Esophagus muscularis mucosa (tissue), 4 donors: ENCODE measurements at regions not wholly inside any gene's neighbourhood (a gene's known extent, or its start where the extent isn't known, plus 50 kb on each side); places are given as distances from the start of the nearest gene placed in this dataset.
"Not testable (repeated sequence)": the region's sequence is repeated elsewhere in the genome, so short reads cannot be mapped to it uniquely, and the experiment has no call there.

Source experiments
- DNase-seq: peaks from one replicate; pipeline ENCODE4 v3.0.0-alpha.2; 2017; ENCODE audit errors: extremely low spot score
- H3K27ac ChIP-seq, 4 donors: fragments of 200-600 bp; sonication (generic); replicated peaks in 1 of 4; 1 replicate in 3 of 4; 2 replicates in 1 of 4; pipeline ENCODE4 v1.5.1; 2016 to 2019; ENCODE audit warnings: mild to moderate bottlenecking in 1 of 4
- H3K27me3 ChIP-seq, 4 donors: fragments of 200-600 bp; sonication (generic); one replicate each; pipeline versions ENCODE4 v1.5.1 to v1.6.0; 2016 to 2019
- H3K36me3 ChIP-seq, 4 donors: fragments of 200-600 bp; sonication (generic); one replicate each; pipeline ENCODE4 v1.5.1; 2016 to 2019
- H3K4me1 ChIP-seq, 4 donors: fragments of 200-600 bp; sonication (generic); one replicate each; pipeline ENCODE4 v1.5.1; 2016 to 2019
- H3K4me3 ChIP-seq, 4 donors: fragments of 200-600 bp; sonication (generic); 1 replicate in 2 of 4; 2 replicates in 2 of 4; pipeline ENCODE4 v1.5.1; 2016 to 2019; ENCODE audit warnings: mild to moderate bottlenecking in 4 of 4, moderate library complexity in 1 of 4
- H3K9me3 ChIP-seq, 4 donors: fragments of 200-600 bp; sonication (generic); 1 replicate in 3 of 4; 2 replicates in 1 of 4; pipeline ENCODE4 v1.5.1; 2016 to 2019
- EP300 ChIP-seq: sonication (generic); formaldehyde crosslinking; IDR thresholded peaks from one replicate; pipeline ENCODE4 v1.6.1; 2017; ENCODE audit warnings: antibody characterized with exemption
- POLR2A ChIP-seq: fragments of 450-650 bp; IDR thresholded peaks from one replicate; pipeline ENCODE4 v1.6.1; 2017; ENCODE audit warnings: antibody characterized with exemption, moderate library complexity, mild to moderate bottlenecking, low read depth
- POLR2AphosphoS5 ChIP-seq, 2 donors: sonication (generic); formaldehyde crosslinking; IDR thresholded peaks; one replicate each; pipeline ENCODE4 v1.6.1; 2017; ENCODE audit warnings: antibody characterized with exemption in 2 of 2
- WGBS: methylation state at CpG from one replicate; pipeline ENCODE4 v1.1.5; 2018; 5-methylcytosine and 5-hydroxymethylcytosine counted together
- intact Hi-C: fragments of 100-400 bp; cut with DNase I; formaldehyde crosslinking; loops from one replicate; pipeline ENCODE4 v1.15.1; 2023
- TF ChIP-seq, protein P1 (sequence below), 3 experiments: fragments of 200-600 bp in 2 of 3; fragments of 450-650 bp in 1 of 3; sonication (generic) in 2 of 3; IDR thresholded peaks; one replicate each; pipeline ENCODE4 v1.5.1; 2017 to 2019; ENCODE audit warnings: antibody characterized with exemption in 3 of 3, mild to moderate bottlenecking in 2 of 3, moderate library complexity in 1 of 3

DNA sequence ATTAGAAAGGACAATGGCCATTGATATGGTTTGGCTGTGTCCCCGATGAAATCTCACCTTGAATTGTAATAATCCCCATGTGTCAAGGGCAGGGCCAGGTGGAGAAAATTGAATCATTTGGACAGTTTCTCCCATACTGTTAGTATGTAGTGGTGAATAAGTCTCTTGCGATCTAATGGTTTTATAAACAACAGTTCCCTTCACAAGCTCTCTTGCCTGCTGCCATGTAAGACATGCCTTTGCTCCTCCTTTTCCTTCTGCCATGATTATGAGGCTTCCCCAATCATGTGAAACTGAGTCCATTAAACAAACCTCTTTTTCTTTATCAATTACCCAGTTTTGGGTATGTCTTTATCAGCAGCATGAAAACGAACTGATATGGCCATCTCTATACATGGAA lies 302.7 kb downstream of the SFMBT2 start:
- Histone ChIP-seq H3K27ac (no peak overlapping the region), H3K4me3 (no peak overlapping the region), H3K36me3 (no peaks in the 10 kb centered on the region), H3K4me1 (no peaks in the 10 kb centered on the region), H3K27me3 (no peaks in the 10 kb centered on the region), H3K9me3 (no peaks in the 10 kb centered on the region)
- 95% methylated on average over 3 of the region's 3 CpGs for WGBS
- intact Hi-C loops, result no loop called here
- DNase-seq, result no peak
- TF ChIP-seq EP300, result no peak
- TF ChIP-seq POLR2AphosphoS5 (IDR thresholded peaks at IDR 0.05), result no peak
- TF ChIP-seq, protein P1, sequence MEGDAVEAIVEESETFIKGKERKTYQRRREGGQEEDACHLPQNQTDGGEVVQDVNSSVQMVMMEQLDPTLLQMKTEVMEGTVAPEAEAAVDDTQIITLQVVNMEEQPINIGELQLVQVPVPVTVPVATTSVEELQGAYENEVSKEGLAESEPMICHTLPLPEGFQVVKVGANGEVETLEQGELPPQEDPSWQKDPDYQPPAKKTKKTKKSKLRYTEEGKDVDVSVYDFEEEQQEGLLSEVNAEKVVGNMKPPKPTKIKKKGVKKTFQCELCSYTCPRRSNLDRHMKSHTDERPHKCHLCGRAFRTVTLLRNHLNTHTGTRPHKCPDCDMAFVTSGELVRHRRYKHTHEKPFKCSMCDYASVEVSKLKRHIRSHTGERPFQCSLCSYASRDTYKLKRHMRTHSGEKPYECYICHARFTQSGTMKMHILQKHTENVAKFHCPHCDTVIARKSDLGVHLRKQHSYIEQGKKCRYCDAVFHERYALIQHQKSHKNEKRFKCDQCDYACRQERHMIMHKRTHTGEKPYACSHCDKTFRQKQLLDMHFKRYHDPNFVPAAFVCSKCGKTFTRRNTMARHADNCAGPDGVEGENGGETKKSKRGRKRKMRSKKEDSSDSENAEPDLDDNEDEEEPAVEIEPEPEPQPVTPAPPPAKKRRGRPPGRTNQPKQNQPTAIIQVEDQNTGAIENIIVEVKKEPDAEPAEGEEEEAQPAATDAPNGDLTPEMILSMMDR (IDR thresholded peaks at IDR 0.05), result no peak
- TF ChIP-seq POLR2A, result no peak

DNA sequence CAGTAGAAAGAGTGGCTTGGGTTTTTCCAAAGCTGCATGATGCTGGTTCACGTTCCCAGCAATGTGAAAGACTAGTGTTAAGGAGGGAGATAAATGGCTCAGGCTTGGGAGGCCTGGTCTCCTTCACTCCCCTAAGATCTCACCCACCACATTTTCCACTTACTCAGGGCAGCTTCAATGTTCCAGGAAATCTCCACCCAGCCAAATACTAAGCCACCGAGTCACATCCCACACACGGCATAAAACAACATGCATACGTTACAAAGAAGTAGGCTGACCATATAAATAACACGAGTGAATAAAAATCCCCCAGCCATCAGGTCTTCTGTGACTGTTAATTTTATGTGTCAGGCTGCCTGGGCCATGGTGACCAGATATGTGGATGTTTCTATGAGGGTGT lies 303.5 kb downstream of the SFMBT2 start:
- Histone ChIP-seq H3K36me3 (no peaks in the 10 kb centered on the region), H3K4me1 (no peaks in the 10 kb centered on the region), H3K27me3 (no peaks in the 10 kb centered on the region), H3K4me3 (no peak overlapping the region), H3K9me3 (no peaks in the 10 kb centered on the region), H3K27ac (no peak overlapping the region)
- WGBS, result 87% methylated on average over 5 of the region's 5 CpGs
- intact Hi-C loops, result no loop called here
- no peak for DNase-seq
- TF ChIP-seq, protein P1 (IDR thresholded peaks at IDR 0.05), result no peak
- no peak for TF ChIP-seq POLR2AphosphoS5 (IDR thresholded peaks at IDR 0.05)
- no peak for TF ChIP-seq EP300
- no peak for TF ChIP-seq POLR2A

DNA sequence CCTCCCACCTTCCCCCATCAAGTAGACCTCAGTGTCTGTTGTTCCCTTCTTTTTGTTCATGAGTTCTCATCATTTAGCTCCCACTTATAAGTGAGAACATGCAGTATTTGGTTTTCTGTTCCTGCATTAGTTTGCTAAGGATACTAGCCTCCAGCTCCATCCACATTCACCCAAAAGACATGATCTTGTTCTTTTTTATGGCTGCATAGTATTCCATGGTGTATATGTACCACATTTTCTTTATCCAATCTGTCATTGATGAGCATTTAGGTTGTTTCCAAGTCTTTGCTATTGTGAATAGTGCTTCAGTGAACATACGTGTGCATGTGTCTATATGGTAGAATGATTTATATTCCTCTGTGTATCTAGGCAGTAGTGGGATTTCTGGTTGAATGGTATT lies 306.5 kb downstream of the SFMBT2 start:
- H3K27me3 ChIP-seq, intact Hi-C loops, DNase-seq, H3K36me3 ChIP-seq, H3K4me3 ChIP-seq, H3K4me1 ChIP-seq, H3K27ac ChIP-seq, H3K9me3 ChIP-seq: not testable (repeated sequence)
- WGBS, result 79% methylated on average over 1 of the region's 1 CpG

DNA sequence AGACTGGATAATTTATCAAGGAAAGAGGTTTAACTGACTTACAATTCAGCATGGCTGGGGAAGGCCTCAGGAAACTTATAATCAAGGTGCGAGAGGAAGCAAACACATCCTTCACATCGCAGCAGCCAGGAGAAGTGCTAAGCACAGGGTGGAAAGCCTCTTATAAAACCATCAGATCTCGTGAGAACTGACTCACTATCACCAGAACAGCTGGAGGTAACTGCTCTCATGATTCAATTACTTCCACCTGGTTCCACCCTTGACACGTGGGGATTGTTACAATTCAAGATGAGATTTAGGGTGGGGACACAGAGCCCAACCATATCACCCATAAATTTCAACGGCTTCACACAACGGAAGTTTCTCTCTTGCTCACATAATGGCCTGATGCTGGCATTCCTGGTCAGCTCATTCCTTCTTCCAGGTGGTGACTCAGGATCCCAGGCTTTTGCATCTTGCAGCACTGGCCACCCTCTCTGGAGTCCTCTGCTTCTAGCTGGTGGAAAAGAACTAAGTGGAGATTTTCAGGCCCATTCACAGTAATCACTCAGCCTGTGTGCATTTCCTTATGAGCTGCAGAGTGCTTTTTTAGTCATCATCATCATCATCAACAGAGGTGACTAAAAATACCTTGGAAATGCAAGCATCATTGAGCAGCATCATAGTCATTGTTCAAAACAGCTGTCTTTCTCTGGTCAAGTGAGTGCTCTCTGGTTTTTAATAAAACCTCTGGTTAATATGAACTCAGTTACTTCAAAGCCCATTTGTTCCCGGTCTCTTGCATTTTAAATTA lies 308.1 kb downstream of the SFMBT2 start:
- no peaks in the 10 kb centered on the region for H3K27me3 ChIP-seq
- intact Hi-C loops, result no loop called here
- peaks cover 0 to 5% (median 2%) of the 10 kb centered on the region in 4 donors for H3K4me1 ChIP-seq
- WGBS, result 83% methylated on average over 7 of the region's 7 CpGs
- no peaks in the 10 kb centered on the region for H3K9me3 ChIP-seq
- no peak overlapping the region for H3K4me3 ChIP-seq
- H3K27ac ChIP-seq, result no peak overlapping the region
- TF ChIP-seq, protein P1 (IDR thresholded peaks at IDR 0.05), result no peak
- no peak for TF ChIP-seq POLR2A
- no peak for TF ChIP-seq POLR2AphosphoS5 (IDR thresholded peaks at IDR 0.05)
- TF ChIP-seq EP300, result no peak
- DNase-seq, result no peak
- no peaks in the 10 kb centered on the region for H3K36me3 ChIP-seq

DNA sequence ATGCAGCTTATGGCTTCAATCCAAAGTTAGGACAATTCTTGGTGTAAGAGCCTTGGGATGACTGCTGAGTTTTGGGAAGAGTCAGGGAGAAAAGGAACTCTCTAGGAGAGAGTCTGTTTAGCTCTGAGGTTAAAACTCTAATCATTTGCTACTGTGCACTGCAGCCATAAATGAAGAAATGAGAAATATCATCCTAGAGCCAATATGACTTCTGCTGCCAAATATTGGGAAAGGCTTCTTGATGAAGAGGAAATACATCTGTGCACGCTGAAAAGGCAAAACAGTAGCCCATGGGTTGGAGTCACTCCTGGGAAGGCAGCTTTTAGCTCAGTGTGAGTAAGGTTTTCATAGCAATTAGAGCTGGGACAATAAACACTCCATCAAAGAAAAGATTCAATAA lies 308.8 kb downstream of the SFMBT2 start:
- 62% methylated on average over 1 of the region's 1 CpG for WGBS
- intact Hi-C loops, result no loop called here
- Histone ChIP-seq H3K36me3 (no peaks in the 10 kb centered on the region), H3K27me3 (no peaks in the 10 kb centered on the region), H3K9me3 (no peaks in the 10 kb centered on the region), H3K27ac (peak overlapping the region in 1 of 4 donors; percentile 20), H3K4me3 (no peak overlapping the region), H3K4me1 (peaks cover 0 to 5% (median 2%) of the 10 kb centered on the region in 4 donors)
- TF ChIP-seq POLR2A, result no peak
- TF ChIP-seq POLR2AphosphoS5 (IDR thresholded peaks at IDR 0.05), result peak in 1 of 2 donors; percentile 59
- no peak for DNase-seq

DNA sequence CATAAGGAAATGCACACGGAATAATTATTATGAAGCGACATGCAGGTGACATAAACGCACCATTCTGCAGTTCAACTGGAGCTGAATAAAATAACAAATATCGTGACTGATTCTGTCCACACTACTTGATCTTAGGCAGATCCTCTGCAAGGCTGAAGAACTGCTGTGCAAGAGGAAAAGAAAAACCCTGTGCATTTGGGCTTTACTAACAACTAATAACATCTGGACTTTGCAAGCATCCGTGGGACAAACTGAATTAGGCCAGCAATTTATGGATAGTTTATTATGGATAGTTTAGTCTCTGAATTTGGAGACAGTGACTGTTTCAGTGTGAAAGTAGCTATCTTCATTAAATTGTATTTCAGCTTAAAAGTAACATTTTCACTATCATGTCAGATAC lies 309.4 kb downstream of the SFMBT2 start:
- Histone ChIP-seq H3K4me3 (no peak overlapping the region), H3K9me3 (no peaks in the 10 kb centered on the region), H3K36me3 (no peaks in the 10 kb centered on the region), H3K27me3 (no peaks in the 10 kb centered on the region), H3K4me1 (peaks cover 0 to 5% (median 2%) of the 10 kb centered on the region in 4 donors), H3K27ac (peak overlapping the region in 2 of 4 donors; percentile 11 to 20)
- intact Hi-C loops, result no loop called here
- DNase-seq, result no peak
- TF ChIP-seq POLR2A, result no peak
- TF ChIP-seq, protein P1 (IDR thresholded peaks at IDR 0.05), result no peak
- TF ChIP-seq POLR2AphosphoS5 (IDR thresholded peaks at IDR 0.05), result no peak
- TF ChIP-seq EP300, result no peak
- WGBS, result 77% methylated on average over 5 of the region's 5 CpGs
